ENCODE measurements at regions not wholly inside any gene's neighbourhood (a gene's known extent, or its start where the extent isn't known, plus 50 kb on each side); places are given as distances from the start of the nearest gene placed in this dataset.

DNA sequence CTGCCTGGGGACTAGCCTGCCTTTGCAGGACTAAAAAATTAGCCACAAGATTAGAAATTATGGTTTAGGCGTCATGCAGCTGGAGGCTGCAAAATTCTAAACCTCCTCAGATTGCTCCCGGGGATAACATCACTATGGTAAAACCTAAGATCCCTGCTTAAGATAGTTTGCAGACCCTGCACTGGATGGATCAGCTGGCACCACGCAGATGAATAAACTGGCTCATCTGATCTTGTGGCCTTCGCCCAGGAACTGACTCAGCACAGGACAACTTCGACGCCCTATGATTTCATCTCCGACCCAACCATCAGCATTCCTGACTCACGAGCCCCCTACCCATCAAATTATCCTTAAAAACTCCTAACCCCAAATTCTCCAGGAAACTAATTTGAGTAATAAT is 482.4 kb downstream of the SPRY1 start:
- H3K27ac ChIP-seq (ENCODE audit: low read depth, low read length, severe bottlenecking): no peak overlapping the region
- no peak overlapping the region for H3K4me3 ChIP-seq (ENCODE audit: extremely low read depth, insufficient read depth, low read length, poor library complexity, severe bottlenecking)
- WGBS, 2 experiments (ENCODE audit: insufficient coverage in 2 of 2): 92 to 97% methylated on average over 3 to 6 of the region's 8 CpGs

DNA sequence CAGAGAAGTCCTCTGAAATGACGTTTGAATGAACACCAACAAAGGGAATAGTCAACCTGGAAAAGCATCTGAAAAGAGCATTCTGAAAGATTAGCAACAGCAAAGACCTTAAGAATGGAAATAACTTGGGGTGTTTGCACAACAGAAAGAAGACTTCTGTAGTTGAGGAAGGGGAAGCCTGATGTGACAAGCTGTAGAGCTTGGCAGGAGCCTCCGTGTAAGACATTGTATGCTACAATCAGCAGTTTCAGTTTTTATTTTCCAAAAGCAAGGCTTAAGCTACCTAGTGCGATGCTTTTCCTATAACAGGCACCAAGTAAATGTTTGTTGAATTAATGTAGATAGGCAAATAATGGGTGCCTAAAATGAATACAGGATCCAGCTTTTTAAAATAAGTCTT is 484.0 kb downstream of the SPRY1 start:
- H3K4me1 ChIP-seq (ENCODE audit: control insufficient read depth, insufficient read depth, low read length, poor library complexity, severe bottlenecking): no peaks in the 10 kb centered on the region
- H3K9me3 ChIP-seq (ENCODE audit: control insufficient read depth, low read length): peaks cover 14% of the 10 kb centered on the region
- no peak overlapping the region for H3K4me3 ChIP-seq (ENCODE audit: extremely low read depth, insufficient read depth, low read length, poor library complexity, severe bottlenecking)
- no peaks in the 10 kb centered on the region for H3K36me3 ChIP-seq (ENCODE audit: control insufficient read depth, insufficient read depth, low read length)
- no peak overlapping the region for H3K27ac ChIP-seq (ENCODE audit: low read depth, low read length, severe bottlenecking)
- 71 to 100% methylated on average over 1 of the region's 3 CpGs for WGBS, 2 experiments (ENCODE audit: insufficient coverage in 2 of 2)

More for the DNA sequence above, 482.4 kb downstream of the SPRY1 start:
- Histone ChIP-seq H3K4me1 (ENCODE audit: control insufficient read depth, insufficient read depth, low read length, poor library complexity, severe bottlenecking) (no peaks in the 10 kb centered on the region), H3K36me3 (ENCODE audit: control insufficient read depth, insufficient read depth, low read length) (no peaks in the 10 kb centered on the region), H3K9me3 (ENCODE audit: control insufficient read depth, low read length) (peaks cover 4% of the 10 kb centered on the region)

DNA sequence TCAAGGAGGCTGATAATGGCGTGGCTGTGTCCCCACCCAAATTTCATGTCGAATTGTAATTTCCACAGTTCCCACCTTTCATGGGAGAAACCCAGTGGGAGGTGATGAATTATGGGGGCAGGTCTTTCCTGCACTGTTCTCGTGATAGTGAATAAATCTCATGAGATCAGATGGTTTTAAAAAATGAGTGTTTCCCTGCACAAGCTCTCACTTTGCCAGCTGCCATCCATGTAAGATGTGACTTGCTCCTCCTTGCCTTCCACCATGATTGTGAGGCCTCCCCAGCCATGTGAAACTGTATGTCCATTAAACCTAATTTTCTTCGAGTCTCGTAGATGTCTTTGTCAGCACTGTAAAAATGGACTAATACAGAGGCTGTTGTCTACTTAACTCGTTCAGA is 488.3 kb downstream of the SPRY1 start:
- 90% methylated on average over 2 of the region's 6 CpGs; no CpG with 5 or more reads in 1 of the 2 experiments for WGBS, 2 experiments (ENCODE audit: insufficient coverage in 2 of 2)
- no peak overlapping the region for H3K27ac ChIP-seq (ENCODE audit: low read depth, low read length, severe bottlenecking)
- peaks cover 15% of the 10 kb centered on the region for H3K9me3 ChIP-seq (ENCODE audit: control insufficient read depth, low read length)
- H3K4me1 ChIP-seq (ENCODE audit: control insufficient read depth, insufficient read depth, low read length, poor library complexity, severe bottlenecking): no peaks in the 10 kb centered on the region
- H3K36me3 ChIP-seq (ENCODE audit: control insufficient read depth, insufficient read depth, low read length): no peaks in the 10 kb centered on the region
- H3K4me3 ChIP-seq (ENCODE audit: extremely low read depth, insufficient read depth, low read length, poor library complexity, severe bottlenecking): no peak overlapping the region

DNA sequence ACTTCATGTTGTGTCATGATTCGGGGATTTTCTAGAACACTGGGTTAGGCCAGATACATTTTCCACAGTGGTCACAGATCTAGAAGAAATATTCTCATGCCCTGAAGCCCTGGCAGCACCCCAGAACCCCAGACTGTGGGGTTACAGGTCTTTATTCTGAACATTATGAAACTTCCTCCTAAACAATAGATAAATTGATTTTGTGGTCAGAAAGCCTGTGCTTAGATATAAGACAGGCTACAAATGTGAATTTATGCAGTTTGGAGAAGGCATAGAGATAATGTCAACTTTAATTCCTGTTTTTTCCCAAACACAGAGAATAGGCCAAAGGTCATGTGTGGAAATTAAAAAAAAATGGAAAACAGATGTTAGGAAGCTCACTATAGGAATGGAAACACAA is 492.9 kb downstream of the SPRY1 start:
- no peak overlapping the region for H3K4me3 ChIP-seq (ENCODE audit: extremely low read depth, insufficient read depth, low read length, poor library complexity, severe bottlenecking)
- no peaks in the 10 kb centered on the region for H3K4me1 ChIP-seq (ENCODE audit: control insufficient read depth, insufficient read depth, low read length, poor library complexity, severe bottlenecking)
- peaks cover 11% of the 10 kb centered on the region for H3K9me3 ChIP-seq (ENCODE audit: control insufficient read depth, low read length)
- H3K36me3 ChIP-seq (ENCODE audit: control insufficient read depth, insufficient read depth, low read length): no peaks in the 10 kb centered on the region
- WGBS, 2 experiments (ENCODE audit: insufficient coverage in 2 of 2): no CpG with 5 or more reads among the region's 1 CpG
- H3K27ac ChIP-seq (ENCODE audit: low read depth, low read length, severe bottlenecking): no peak overlapping the region

DNA sequence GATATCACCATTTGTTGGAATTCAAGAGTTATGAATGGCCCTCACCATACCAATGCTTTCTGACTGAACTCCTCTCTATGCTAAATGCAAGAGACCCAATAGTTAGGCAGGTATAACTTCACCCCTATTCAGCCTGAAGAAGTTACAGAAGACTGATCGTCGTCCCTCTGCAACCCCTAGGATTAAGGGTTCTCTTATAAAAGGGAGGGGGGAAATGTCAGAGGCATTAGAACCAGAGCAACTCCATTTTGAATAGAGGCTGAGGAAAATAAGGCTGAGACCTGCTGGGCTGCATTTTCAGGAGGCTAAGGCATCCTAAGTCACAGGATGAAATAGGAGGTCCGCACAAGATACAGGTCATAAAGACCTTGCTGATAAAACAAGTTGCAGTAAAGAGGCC is 494.3 kb downstream of the SPRY1 start:
- Histone ChIP-seq H3K36me3 (ENCODE audit: control insufficient read depth, insufficient read depth, low read length) (no peaks in the 10 kb centered on the region), H3K27ac (ENCODE audit: low read depth, low read length, severe bottlenecking) (no peak overlapping the region), H3K9me3 (ENCODE audit: control insufficient read depth, low read length) (no peaks in the 10 kb centered on the region), H3K4me3 (ENCODE audit: extremely low read depth, insufficient read depth, low read length, poor library complexity, severe bottlenecking) (no peak overlapping the region), H3K4me1 (ENCODE audit: control insufficient read depth, insufficient read depth, low read length, poor library complexity, severe bottlenecking) (no peaks in the 10 kb centered on the region)
- 89 to 100% methylated on average over 1 to 2 of the region's 3 CpGs for WGBS, 2 experiments (ENCODE audit: insufficient coverage in 2 of 2)

DNA sequence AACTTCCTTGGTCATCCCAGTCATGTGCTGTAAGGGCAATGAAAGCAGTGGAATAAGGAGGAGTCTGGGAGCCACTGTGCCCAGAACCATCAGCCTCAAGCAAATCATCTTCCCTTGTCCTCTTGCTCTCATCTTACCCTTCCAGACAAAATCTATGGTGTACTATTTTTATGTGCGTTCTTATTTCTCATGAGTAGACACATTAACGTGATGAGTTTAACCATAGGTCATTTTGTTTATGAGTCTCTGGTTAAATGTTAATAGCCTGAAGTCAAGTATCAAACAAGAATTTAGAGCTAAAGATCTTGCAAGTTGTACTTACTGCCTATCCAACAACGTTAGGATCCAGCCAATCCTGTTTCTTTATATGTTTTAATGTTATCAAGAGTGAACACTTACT is 495.3 kb downstream of the SPRY1 start:
- H3K36me3 ChIP-seq (ENCODE audit: control insufficient read depth, insufficient read depth, low read length): no peaks in the 10 kb centered on the region
- WGBS, 2 experiments (ENCODE audit: insufficient coverage in 2 of 2): 83 to 100% methylated on average over 1 to 2 of the region's 3 CpGs
- no peaks in the 10 kb centered on the region for H3K9me3 ChIP-seq (ENCODE audit: control insufficient read depth, low read length)
- no peak overlapping the region for H3K4me3 ChIP-seq (ENCODE audit: extremely low read depth, insufficient read depth, low read length, poor library complexity, severe bottlenecking)
- H3K4me1 ChIP-seq (ENCODE audit: control insufficient read depth, insufficient read depth, low read length, poor library complexity, severe bottlenecking): no peaks in the 10 kb centered on the region
- no peak overlapping the region for H3K27ac ChIP-seq (ENCODE audit: low read depth, low read length, severe bottlenecking)

DNA sequence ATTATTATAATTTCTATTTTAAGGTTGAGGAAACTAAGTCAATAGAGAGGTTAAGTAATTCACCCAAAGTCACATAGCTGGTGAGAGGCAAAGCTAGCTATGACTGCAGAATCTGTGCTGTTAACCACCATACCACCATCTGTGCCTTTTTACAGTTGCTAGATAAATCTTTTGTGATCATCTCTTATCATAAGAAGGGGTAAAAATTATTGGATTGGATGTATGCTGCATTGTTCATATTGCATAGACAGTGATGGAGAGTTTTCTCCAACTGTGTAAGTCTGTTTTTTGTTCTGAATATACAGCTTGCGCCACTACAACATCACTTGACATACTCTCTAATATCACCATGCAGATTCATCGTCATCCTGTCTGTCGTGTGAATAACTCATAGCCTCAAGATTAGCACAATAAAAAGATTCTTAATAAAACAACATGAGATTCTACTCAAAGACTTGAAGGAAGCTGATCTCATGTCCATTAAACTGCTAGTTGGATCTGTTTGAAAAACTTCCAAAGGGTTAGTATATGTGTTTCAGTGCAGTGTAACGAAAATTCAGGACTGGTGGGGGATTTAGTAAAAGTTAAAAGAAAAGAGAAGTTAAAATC is 495.9 kb downstream of the SPRY1 start:
- 97 to 100% methylated on average over 2 to 4 of the region's 4 CpGs for WGBS, 2 experiments (ENCODE audit: insufficient coverage in 2 of 2)

DNA sequence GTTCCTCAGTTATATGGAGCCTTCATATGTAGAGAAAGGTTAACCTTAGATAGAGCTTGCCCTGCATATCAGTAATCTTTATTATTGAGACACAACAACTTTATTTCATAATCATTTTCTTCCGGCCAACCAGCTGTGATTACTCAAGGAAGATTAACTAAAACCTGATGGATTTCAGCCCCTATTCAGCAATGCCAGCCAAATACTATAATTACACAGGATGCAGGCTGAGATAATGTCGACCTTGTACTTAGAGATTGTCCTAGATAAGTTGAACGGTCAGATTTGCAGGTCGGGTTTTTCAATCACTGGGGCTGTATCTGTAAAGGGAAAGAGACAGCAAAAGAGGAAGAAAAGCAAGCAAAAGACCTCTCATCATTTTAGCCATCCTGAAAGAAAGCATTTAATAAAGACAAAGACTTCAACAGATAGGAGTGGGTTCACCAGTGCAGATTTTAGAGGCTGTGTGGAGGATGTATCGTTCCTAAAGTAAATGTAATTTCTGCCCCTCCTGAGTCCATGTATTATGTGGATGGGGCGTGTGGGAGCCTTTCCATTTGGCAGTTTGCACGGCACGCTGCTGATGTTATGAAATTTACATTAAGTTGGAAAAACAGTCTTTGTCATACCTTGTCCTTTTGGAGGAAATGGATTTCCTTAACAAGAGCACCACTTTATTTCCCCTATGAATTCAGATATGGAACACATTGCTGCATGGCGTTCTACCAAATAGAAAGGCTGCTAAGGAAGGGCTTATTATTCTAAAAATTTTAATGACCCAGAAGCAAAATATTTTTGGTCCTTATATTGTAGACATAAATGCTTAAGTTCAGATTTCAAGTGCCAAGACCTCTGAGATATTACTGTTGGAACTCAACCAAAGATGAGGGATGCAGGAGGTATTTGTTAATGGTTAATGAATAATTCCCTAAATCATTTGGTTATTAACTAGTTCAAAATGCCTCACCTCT is 496.7 kb downstream of the SPRY1 start:
- 87 to 88% methylated on average over 3 to 5 of the region's 9 CpGs for WGBS, 2 experiments (ENCODE audit: insufficient coverage in 2 of 2)
- Histone ChIP-seq H3K36me3 (ENCODE audit: control insufficient read depth, insufficient read depth, low read length) (no peaks in the 10 kb centered on the region), H3K4me1 (ENCODE audit: control insufficient read depth, insufficient read depth, low read length, poor library complexity, severe bottlenecking) (no peaks in the 10 kb centered on the region), H3K4me3 (ENCODE audit: extremely low read depth, insufficient read depth, low read length, poor library complexity, severe bottlenecking) (no peak overlapping the region), H3K27ac (ENCODE audit: low read depth, low read length, severe bottlenecking) (no peak overlapping the region), H3K9me3 (ENCODE audit: control insufficient read depth, low read length) (no peaks in the 10 kb centered on the region)

More for the DNA sequence above, 495.9 kb downstream of the SPRY1 start:
- Histone ChIP-seq H3K9me3 (ENCODE audit: control insufficient read depth, low read length) (no peaks in the 10 kb centered on the region), H3K4me3 (ENCODE audit: extremely low read depth, insufficient read depth, low read length, poor library complexity, severe bottlenecking) (no peak overlapping the region), H3K36me3 (ENCODE audit: control insufficient read depth, insufficient read depth, low read length) (no peaks in the 10 kb centered on the region), H3K4me1 (ENCODE audit: control insufficient read depth, insufficient read depth, low read length, poor library complexity, severe bottlenecking) (no peaks in the 10 kb centered on the region), H3K27ac (ENCODE audit: low read depth, low read length, severe bottlenecking) (no peak overlapping the region)

DNA sequence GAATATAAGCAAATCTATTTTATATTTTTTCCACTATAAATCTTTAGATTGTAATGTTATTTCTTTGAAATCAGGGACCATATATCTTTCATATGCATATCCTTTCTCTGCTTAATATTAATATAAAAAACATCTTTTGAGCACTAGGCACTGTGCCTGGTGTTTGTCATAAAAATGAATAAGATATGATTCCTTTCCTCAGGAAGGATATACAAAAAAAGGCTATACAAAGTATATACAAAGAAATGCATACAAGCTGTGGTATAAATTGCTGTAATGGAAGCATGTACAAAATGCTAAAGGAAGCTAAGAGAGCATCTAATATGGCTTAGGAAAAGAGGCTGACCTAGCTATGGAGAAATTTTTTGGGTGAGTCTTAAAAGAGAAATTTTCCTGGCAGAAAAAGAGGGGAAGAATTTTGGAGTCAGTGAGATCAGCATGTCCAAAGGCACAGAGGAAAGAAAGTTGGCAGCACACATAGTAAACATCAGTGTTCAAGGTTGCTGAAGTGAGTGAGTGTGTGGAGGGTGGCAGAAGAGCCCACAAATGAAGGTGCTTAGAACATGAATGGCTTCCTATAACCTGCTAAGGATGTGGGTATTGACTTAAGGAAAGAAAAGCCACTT is 500.0 kb downstream of the SPRY1 start:
- Histone ChIP-seq H3K27ac (ENCODE audit: low read depth, low read length, severe bottlenecking) (no peak overlapping the region), H3K4me3 (ENCODE audit: extremely low read depth, insufficient read depth, low read length, poor library complexity, severe bottlenecking) (no peak overlapping the region), H3K36me3 (ENCODE audit: control insufficient read depth, insufficient read depth, low read length) (no peaks in the 10 kb centered on the region), H3K4me1 (ENCODE audit: control insufficient read depth, insufficient read depth, low read length, poor library complexity, severe bottlenecking) (no peaks in the 10 kb centered on the region), H3K9me3 (ENCODE audit: control insufficient read depth, low read length) (no peaks in the 10 kb centered on the region)

DNA sequence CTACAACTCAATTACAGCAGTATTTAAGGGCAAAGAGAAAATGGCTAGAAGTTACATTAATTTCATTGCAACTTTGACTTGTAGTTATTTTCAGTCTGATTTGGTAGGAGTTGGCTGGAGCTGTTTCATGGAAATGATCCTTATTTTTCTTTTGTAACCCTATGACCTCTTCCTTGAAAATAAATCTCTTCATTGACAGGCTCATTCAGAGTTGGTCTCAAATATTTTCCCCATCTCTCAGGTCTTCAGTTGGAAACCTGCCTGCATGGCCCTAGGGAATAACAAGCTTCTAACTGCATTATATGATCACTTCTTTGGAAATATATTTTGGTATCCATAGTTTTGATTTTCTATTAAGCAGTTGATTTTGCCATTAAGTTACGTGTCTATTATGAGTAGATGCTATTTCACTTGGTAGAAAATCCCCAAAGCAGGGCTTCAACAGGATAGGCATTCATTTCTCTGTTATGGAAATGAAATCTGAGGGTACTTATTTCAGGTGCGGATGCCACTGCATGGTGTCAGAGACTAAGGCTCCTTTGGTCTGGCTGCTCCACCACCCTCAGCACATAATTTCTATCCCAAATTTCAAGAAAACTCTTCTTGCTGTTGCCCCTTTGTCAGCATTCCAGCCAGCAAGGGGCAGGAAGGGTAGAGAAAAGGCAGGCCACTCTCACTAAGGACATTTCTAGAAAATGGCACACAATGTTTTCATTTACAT is 502.5 kb downstream of the SPRY1 start:
- Histone ChIP-seq H3K36me3 (ENCODE audit: control insufficient read depth, insufficient read depth, low read length) (no peaks in the 10 kb centered on the region), H3K27ac (ENCODE audit: low read depth, low read length, severe bottlenecking) (no peak overlapping the region), H3K4me1 (ENCODE audit: control insufficient read depth, insufficient read depth, low read length, poor library complexity, severe bottlenecking) (no peaks in the 10 kb centered on the region), H3K9me3 (ENCODE audit: control insufficient read depth, low read length) (peaks cover 5% of the 10 kb centered on the region), H3K4me3 (ENCODE audit: extremely low read depth, insufficient read depth, low read length, poor library complexity, severe bottlenecking) (no peak overlapping the region)
- 91 to 100% methylated on average over 1 of the region's 2 CpGs for WGBS, 2 experiments (ENCODE audit: insufficient coverage in 2 of 2)
